Skeletal muscle tissue (tissue), 3 donors: ENCODE measurements at regions not wholly inside any gene's neighbourhood (a gene's known extent, or its start where the extent isn't known, plus 50 kb on each side); places are given as distances from the start of the nearest gene placed in this dataset.

Experiments used
- H3K27ac ChIP-seq: one replicate; pipeline ENCODE4 v1.7.0; 2013; ENCODE audit warnings: mild to moderate bottlenecking, low read depth, low read length, inconsistent platforms
- H3K27me3 ChIP-seq, 3 donors: one replicate each; pipeline ENCODE4 v1.7.0; 2013; ENCODE audit warnings: low read length in 3 of 3; ENCODE audit not compliant: control insufficient read depth in 3 of 3, insufficient read depth in 3 of 3
- H3K36me3 ChIP-seq, 3 donors: one replicate each; pipeline ENCODE4 v1.7.0; 2013; ENCODE audit warnings: low read length in 3 of 3; ENCODE audit not compliant: control insufficient read depth in 3 of 3, insufficient read depth in 3 of 3
- H3K4me1 ChIP-seq, 3 donors: one replicate each; pipeline ENCODE4 v1.7.0; 2013; ENCODE audit warnings: low read length in 3 of 3, mild to moderate bottlenecking in 3 of 3; ENCODE audit not compliant: control insufficient read depth in 3 of 3, insufficient read depth in 3 of 3
- H3K4me3 ChIP-seq, 3 donors: one replicate each; pipeline ENCODE4 v1.7.0; 2013; ENCODE audit warnings: low read length in 3 of 3
- H3K9ac ChIP-seq, 3 donors: one replicate each; pipeline ENCODE4 v1.7.0; 2013; ENCODE audit warnings: low read length in 3 of 3, mild to moderate bottlenecking in 3 of 3, moderate library complexity in 2 of 3, low read depth in 1 of 3
- H3K9me3 ChIP-seq, 3 donors: one replicate each; pipeline ENCODE4 v1.7.0; 2013; ENCODE audit warnings: low read length in 3 of 3; ENCODE audit not compliant: control insufficient read depth in 3 of 3
- donor health status: Osteomylitis.

DNA sequence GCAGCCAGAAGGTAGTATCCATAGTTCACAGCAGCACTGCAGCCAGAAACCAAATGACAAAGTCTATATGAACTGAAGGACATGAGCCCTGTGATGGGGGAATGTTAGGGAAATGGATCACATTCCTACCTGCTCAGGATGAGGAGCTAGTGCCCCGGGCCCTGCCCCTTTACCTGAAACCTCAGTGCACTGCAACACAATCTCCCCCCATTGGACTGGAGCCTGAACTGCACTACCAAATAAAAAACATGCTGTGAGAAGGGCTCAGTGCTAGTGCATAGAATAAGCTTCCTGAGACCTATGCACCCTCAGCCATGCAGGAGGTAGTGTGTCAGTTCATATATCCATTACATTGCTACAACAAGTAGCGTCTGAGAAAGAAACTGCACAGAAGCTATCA is 477.8 kb downstream of the HACE1 start:
- H3K27ac ChIP-seq = no peak overlapping the region
- H3K4me3 ChIP-seq = no peak overlapping the region
- no peaks in the 10 kb centered on the region for H3K4me1 ChIP-seq
- H3K36me3 ChIP-seq = no peaks in the 10 kb centered on the region
- H3K9me3 ChIP-seq = peaks cover 0 to 3% (median 0%) of the 10 kb centered on the region in 3 donors
- H3K27me3 ChIP-seq = no peaks in the 10 kb centered on the region
- H3K9ac ChIP-seq = no peak overlapping the region

DNA sequence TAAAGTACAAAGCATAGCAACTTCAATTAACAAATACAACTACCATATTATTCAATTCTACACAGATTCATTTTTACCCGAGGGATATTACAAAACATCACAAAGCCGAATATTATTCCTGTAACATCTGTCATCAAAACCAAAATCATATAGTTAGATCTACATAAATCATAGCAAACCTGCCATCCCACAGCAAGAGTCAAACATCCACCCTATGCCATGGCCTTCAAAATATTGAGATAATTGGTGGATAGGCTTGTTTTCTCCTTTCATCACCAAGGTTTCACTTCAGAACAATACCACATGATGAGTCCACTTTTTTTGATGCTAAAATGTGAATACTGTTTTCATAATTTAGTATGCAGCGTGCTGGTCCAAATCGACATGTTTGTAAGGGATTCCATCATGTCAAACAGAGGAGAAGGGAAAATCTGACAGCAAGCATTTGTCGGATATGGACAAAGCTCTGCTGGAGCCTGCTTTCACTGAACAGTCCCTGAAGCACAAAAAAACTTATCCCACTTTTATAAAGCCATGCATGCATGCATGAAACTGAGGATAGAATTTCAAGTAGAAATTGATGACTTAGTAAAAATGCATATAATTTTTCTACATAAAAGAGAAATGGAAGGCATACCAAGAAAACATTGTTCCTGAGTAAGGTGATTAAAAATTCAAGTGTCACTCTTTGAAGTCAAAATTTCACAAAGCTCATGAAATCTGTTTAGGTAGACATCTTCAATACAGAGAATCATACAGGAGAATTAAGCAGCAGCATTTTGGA is 494.1 kb downstream of the HACE1 start:
- H3K27me3 ChIP-seq = no peaks in the 10 kb centered on the region

DNA sequence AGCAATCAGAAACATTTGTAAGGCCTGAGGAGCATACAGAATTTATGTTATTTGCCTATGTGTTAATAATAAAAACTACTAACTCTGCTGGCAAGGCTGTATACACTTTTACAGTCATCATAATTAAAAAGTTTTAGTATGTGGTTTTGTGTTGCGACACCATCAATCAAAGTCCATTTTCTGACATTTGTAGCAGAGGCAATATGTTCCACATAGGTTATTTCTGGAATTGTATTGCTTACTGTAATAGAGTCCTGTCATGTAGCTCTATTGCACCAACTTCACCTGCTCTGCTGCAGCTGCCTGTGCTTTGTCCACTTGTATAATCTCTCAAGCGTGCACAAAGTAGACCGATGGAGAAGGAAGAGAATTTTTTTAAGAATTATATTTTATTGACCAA is 501.8 kb downstream of the HACE1 start:
- no peaks in the 10 kb centered on the region for H3K27me3 ChIP-seq
- H3K27ac ChIP-seq = no peak overlapping the region
- no peaks in the 10 kb centered on the region for H3K4me1 ChIP-seq
- no peaks in the 10 kb centered on the region for H3K36me3 ChIP-seq
- H3K9ac ChIP-seq = no peak overlapping the region
- no peak overlapping the region for H3K4me3 ChIP-seq
- H3K9me3 ChIP-seq = peaks cover 0 to 3% (median 2%) of the 10 kb centered on the region in 3 donors

More for the DNA sequence above, 494.1 kb downstream of the HACE1 start:
- Histone ChIP-seq H3K36me3 (no peaks in the 10 kb centered on the region), H3K9me3 (no peaks in the 10 kb centered on the region), H3K9ac (no peak overlapping the region), H3K4me3 (no peak overlapping the region), H3K27ac (no peak overlapping the region), H3K4me1 (no peaks in the 10 kb centered on the region)

DNA sequence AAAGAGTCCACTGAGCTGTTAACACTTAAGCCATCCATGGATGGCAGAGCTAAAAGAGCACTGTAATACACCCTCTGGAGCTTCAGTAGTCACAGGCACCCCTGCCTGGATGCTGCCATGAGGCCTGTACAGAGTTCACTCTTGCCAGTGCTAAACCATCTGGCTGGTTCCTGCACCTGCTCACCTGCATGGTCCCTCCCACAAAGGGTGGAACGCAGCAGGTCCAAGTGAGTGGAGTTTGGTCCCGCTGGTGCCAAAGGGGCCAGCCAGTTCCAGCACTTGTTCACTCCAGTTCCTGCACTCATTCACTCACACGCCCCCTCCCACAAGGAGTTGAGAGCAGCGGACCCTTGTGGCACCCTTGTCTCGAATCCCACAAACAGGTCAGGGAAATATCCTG is 503.5 kb downstream of the HACE1 start:
- Histone ChIP-seq H3K4me3 (no peak overlapping the region), H3K9ac (no peak overlapping the region), H3K9me3 (peaks cover 0 to 3% (median 2%) of the 10 kb centered on the region in 3 donors), H3K36me3 (no peaks in the 10 kb centered on the region), H3K4me1 (no peaks in the 10 kb centered on the region), H3K27me3 (no peaks in the 10 kb centered on the region), H3K27ac (no peak overlapping the region)

DNA sequence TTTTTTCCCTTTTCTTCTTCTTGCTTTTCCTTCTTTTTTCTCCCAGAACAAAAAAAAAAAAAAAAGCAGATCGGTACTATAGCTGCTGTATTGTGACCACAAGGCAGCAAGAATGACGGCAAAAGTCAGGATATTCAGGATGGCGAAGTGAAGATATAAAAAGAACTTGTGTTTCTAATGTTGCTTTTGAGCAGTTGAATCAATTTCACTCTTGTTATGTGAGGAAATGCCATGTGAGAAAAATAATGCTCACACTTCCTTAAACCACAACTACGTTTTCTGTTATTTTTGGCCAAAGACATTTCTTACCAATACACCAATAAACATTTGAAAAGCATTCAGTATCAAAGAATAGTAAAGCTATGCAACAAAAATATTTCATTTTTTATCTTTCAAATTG is 510.5 kb downstream of the HACE1 start:
- H3K4me1 ChIP-seq = no peaks in the 10 kb centered on the region
- H3K27ac ChIP-seq = no peak overlapping the region
- no peaks in the 10 kb centered on the region for H3K36me3 ChIP-seq
- H3K9ac ChIP-seq = no peak overlapping the region
- no peak overlapping the region for H3K4me3 ChIP-seq
- no peaks in the 10 kb centered on the region for H3K27me3 ChIP-seq
- H3K9me3 ChIP-seq = peaks cover 0 to 8% (median 1%) of the 10 kb centered on the region in 3 donors

DNA sequence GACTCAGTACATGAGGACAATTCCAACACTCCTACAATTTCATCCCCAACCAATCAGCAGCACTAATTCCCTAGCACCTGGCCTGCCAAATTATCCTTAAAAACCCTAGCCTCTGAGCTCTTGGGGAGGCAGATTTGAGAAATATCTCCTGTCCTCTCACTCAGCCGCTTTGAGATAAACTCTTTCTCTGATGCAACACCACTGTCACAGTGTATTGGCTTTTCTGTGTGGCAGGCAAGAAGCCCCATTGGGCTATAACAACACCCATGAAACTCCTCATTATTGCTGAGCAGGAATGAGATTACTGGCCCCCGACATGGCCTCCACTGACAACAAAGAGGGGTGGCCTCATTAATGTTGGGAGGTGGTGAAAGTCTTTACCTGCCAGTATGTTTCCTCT is 515.5 kb downstream of the HACE1 start:
- Histone ChIP-seq H3K36me3 (no peaks in the 10 kb centered on the region), H3K27ac (no peak overlapping the region), H3K9me3 (peaks cover 0 to 8% (median 4%) of the 10 kb centered on the region in 3 donors), H3K4me3 (no peak overlapping the region), H3K4me1 (no peaks in the 10 kb centered on the region), H3K27me3 (no peaks in the 10 kb centered on the region), H3K9ac (no peak overlapping the region)

DNA sequence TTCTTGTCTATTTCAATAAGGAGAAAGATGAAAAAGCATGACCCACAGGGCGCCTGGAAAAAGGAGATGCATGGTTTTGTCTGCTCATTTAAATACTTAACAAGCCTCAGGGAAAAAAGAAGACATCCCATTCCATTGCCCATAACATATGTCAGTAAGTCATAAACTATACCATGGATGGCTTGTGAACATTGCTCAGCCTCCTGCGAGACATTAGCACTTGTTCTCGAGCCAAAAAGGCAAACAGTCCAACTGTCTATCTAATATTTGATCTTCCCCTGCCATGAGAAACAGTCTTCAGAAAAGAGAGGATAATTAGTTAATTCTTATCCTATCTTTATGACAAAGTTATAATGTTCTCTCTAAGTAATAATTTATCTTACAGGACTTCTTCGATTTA is 527.4 kb downstream of the HACE1 start:
- Histone ChIP-seq H3K4me3 (no peak overlapping the region), H3K27ac (no peak overlapping the region), H3K27me3 (no peaks in the 10 kb centered on the region), H3K9me3 (no peaks in the 10 kb centered on the region), H3K4me1 (no peaks in the 10 kb centered on the region), H3K36me3 (no peaks in the 10 kb centered on the region), H3K9ac (no peak overlapping the region)

DNA sequence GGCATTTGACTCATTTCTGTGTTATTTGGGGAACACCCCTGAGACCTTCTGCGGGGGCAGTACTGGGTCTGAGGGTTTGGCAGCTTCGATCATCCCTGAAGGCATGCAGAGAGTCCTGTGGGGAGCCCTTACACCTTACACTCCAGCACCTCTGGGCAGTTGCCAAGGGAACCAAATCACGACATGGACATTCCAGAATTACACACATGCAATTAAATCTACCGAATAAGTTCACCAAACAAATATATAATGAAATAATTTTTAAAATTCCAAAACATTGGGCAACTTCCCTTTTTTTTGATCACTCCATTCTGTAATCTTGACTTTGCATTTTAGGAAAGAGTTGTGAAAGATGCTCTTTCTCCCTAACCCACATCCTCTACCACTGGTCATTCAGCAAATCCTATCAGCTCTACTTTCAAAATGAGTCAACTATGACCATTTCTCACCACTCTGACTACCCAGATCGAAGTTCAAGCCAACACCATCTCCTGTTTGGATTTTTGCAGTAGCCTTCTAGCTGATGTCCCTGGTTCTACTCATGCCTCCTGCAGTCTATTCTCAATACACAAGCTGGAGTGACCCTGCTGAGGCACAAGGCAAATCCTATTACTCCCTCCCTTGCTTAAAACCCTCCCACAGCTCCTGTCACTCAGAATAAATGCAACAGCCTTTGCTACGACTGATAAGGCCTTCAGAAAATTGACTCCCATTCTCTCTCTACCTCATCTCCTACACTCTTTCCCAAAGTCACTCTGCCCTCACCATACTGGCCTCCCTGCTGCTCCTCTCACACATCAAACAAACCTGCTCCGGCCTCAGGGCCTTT is 533.3 kb downstream of the HACE1 start:
- no peaks in the 10 kb centered on the region for H3K4me1 ChIP-seq
- no peak overlapping the region for H3K27ac ChIP-seq
- no peaks in the 10 kb centered on the region for H3K27me3 ChIP-seq
- no peak overlapping the region for H3K4me3 ChIP-seq
- H3K9me3 ChIP-seq = no peaks in the 10 kb centered on the region
- no peaks in the 10 kb centered on the region for H3K36me3 ChIP-seq
- no peak overlapping the region for H3K9ac ChIP-seq

DNA sequence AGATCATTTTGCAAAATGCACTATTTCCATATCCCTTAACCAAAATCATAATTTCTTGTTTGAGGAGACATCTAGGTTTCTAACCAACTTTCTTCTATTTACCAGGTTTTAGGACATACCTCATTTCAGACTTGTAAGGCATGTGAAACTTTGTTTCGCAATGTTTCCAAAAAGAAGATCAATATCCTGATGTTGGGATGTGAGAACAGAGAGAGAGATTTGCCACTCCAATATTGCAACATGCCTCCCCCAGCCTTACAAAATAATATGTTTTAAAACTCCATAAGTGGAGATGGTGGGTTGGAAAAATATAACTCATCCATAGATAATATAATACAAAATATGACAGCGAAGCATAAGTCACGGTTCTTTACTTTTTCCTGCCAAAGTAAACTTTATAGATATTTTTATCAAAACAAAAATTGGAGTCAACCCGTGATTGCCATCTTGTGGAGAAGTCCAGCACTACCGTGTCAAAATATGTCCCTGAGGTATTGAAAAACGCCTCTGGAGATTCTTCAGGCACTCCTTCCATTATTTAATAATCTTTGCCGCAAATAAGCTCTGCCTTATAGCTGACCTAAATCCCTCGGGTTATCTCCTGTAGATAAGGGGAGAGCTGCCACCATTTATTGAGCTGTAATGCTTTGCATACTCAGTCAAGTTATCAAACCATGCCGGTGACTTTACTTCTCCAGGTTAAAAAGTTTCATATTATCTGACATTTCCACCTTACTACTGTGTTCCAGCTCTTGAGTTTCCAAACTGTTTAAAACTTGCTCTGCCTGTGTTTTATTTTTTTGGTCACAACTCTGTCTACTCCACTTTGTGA is 534.2 kb downstream of the HACE1 start:
- no peaks in the 10 kb centered on the region for H3K27me3 ChIP-seq
- no peaks in the 10 kb centered on the region for H3K36me3 ChIP-seq
- H3K27ac ChIP-seq = no peak overlapping the region
- H3K9ac ChIP-seq = no peak overlapping the region
- H3K9me3 ChIP-seq = no peaks in the 10 kb centered on the region
- H3K4me3 ChIP-seq = no peak overlapping the region
- H3K4me1 ChIP-seq = no peaks in the 10 kb centered on the region
